ENCODE measurements at regions not wholly inside any gene's neighbourhood (a gene's known extent, or its start where the extent isn't known, plus 50 kb on each side); places are given as distances from the start of the nearest gene placed in this dataset.

GRCh38 chr3:34367521-34367920 lies 569.1 kb downstream of the PDCD6IP start:
- TF ChIP-seq CTCF (IDR thresholded peaks at IDR 0.05) = no peak
- no peak for TF ChIP-seq POLR2A (IDR thresholded peaks at IDR 0.05)
